ENCODE measurements at regions not wholly inside any gene's neighbourhood (a gene's known extent, or its start where the extent isn't known, plus 50 kb on each side); places are given as distances from the start of the nearest gene placed in this dataset.
"Not testable (repeated sequence)": the region's sequence is repeated elsewhere in the genome, so short reads cannot be mapped to it uniquely, and the experiment has no call there.

DNA sequence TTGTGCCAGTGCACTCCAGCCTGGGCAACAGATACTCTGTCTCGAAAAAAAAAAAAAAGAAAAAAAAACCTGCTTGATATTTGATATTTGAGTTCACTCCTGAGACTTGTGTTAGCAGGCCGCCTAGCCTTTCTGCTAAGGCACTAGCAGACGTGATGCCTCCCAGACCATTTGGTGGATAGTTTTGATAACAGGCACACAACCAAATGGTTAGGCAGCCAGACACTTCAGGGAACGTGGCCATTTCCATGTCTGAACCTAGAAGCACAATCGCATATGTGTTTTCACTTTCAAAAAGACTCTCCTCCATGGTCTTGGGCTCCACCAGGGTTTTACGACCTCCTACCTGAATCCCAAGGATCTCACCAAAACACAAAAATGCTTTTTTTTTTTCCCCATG, 1319.5 kb downstream of the BRINP3 start:
- DNase-seq (ENCODE audit: low read depth), result no peak

- no peak for DNase-seq (ENCODE audit: low read depth)
Measured at GRCh38 chr1:189175889-189176288, 1301.8 kb downstream of the BRINP3 start.

DNA sequence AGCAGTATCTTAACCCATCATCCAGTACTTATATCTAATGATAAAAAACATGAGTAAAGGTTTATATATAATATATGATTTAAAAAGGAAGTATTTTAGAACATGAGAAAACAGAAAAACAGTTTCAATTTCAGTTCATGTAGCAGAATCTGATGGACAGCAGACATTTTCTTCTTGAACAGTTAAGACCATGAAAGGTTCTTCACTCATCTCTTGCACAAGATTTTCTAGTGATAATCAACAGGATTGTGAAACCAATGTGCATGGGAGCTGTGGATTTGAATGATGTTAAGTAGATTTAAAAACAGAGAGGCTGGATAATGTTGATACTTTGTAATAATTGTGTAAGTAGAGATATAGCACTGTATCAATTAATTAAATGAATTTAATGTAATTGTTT, 1297.6 kb downstream of the BRINP3 start:
- no peak for DNase-seq (ENCODE audit: low read depth)

- peak; percentile 39 for DNase-seq (ENCODE audit: low read depth)
Measured at GRCh38 chr1:189185097-189185496, 1292.6 kb downstream of the BRINP3 start.

GRCh38 chr1:189192741-189193520, 1284.7 kb downstream of the BRINP3 start:
- DNase-seq (ENCODE audit: low read depth), result peak; percentile 29

GRCh38 chr1:189205863-189206262, 1271.8 kb downstream of the BRINP3 start:
- no peak for DNase-seq (ENCODE audit: low read depth)

GRCh38 chr1:189206617-189207016, 1271.0 kb downstream of the BRINP3 start:
- no peak for DNase-seq (ENCODE audit: low read depth)

GRCh38 chr1:189211742-189212141, 1265.9 kb downstream of the BRINP3 start:
- DNase-seq (ENCODE audit: low read depth), result no peak

DNA sequence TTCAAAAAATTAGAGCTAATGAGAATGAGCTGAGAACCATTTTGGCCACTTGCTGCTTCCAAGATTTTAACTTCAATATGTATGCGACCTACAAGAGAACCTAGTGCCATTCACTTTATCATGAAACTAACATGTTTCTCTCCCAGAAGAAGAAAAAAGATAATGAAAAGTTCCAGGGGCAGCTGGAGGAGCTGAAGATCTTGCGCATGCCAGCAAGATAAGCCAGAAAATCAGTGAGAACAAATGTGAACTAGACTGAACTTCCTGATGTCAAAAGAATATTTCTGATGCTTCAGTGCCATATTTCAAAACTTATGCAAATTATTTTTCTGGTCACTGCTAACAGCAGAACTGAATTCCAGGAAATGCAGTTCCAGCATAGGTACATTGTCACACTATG, 1265.1 kb downstream of the BRINP3 start:
- no peak for DNase-seq (ENCODE audit: low read depth)

DNA sequence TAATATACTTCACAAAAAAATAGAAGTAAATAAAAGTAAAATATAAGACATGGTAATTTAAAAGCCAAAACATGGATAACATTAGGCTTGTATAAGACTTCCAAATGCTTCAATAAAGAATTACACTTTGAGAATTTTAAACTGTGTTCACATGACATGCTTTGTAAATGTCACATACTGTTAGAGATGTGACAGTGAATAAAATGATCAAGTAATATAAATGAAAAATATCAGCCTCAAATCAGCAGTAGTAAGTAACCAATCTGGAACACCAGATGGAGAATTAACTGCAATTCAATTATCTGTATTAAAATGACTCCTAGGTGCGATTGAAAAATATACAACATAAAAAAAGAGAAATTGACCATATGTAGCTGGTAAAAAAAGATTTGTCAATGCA, 1260.8 kb downstream of the BRINP3 start:
- no peak for DNase-seq (ENCODE audit: low read depth)

- DNase-seq (ENCODE audit: low read depth), result no peak
Measured at GRCh38 chr1:189217646-189218045, 1260.0 kb downstream of the BRINP3 start.

DNA sequence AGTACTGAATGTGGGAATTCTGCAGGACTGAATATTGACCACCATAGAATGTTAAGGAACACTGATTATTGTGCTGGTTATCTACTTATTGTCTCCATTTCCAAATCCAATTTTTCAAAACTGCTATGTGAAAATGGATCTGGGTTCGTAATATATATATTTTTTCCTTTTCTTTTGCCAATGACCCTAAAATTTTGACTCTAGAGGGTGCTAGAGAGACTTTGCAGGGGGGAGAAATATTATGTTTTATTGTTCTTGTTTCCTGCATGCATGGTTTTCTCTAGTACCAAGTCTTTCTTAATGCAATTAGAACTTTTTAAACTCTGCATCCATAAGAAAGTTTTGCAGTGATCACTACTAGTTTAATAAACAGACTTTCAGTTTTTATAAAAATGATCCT, 1256.9 kb downstream of the BRINP3 start:
- no peak for DNase-seq (ENCODE audit: low read depth)

DNA sequence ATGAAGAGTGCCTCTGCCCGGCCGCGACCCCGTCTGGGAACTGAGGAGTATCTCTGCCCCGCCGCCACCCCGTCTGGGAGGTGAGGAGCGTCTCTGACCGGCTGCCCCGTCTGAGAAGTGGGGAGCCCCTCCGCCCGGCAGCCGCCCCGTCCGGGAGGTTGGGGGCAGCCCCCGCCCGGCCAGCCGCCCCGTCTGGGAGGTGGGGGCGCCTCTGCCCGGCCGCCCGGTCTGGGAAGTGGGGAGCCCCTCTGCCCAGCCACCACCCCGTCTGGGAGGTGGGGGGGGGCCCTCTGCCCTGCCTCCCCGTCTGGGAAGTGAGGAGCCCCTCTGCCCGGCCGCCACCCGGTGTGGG, 1251.9 kb downstream of the BRINP3 start:
- not testable (repeated sequence) for DNase-seq (ENCODE audit: low read depth)

- DNase-seq (ENCODE audit: low read depth), result no peak
Measured at GRCh38 chr1:189226779-189227178, 1250.9 kb downstream of the BRINP3 start.

GRCh38 chr1:189237008-189237407, 1240.7 kb downstream of the BRINP3 start:
- no peak for DNase-seq (ENCODE audit: low read depth)

- DNase-seq (ENCODE audit: low read depth), result no peak
Measured at GRCh38 chr1:189253601-189254350, 1223.9 kb downstream of the BRINP3 start.

DNA sequence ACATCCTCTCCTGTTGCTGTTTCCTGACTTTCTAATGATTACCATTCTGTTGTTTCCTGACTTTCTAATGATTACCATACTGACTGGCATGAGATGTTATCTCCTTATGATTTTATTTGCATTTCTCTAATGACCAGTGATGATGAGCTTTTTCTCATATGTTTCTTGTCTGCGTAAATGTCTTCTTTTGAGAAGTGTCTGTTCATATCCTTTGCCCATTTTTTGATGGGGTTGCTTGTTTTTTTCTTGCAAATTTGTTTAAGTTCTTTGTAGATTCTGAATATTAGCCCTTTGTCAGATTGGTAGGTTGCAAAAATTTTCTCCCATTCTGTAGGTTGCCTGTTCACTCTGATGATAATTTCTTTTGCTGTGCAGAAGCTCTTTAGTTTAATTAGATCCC, 1216.5 kb downstream of the BRINP3 start:
- DNase-seq (ENCODE audit: low read depth), result not testable (repeated sequence)

GRCh38 chr1:189269011-189269410, 1208.7 kb downstream of the BRINP3 start:
- DNase-seq (ENCODE audit: low read depth), result no peak

DNA sequence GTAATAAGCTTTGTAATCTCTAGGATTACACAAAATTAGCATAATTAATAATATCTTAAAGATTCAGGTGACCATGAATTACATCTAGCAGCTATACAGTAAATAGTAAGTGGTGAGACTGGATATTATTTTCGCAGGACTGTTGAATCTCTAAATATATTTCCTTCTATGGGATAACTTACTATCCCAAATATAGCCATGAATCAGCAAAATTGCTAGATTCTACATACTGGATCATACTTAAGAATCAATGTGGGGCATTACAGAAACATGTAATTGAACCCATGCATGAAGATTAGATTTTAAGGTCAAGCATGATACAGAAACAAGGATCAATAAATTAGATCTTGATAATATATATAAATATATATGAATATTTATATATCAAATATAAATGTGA, 1203.4 kb downstream of the BRINP3 start:
- no peak for DNase-seq (ENCODE audit: low read depth)

GRCh38 chr1:189275796-189276195, 1201.9 kb downstream of the BRINP3 start:
- DNase-seq (ENCODE audit: low read depth), result peak; percentile 11

GRCh38 chr1:189289346-189289745, 1188.3 kb downstream of the BRINP3 start:
- no peak for DNase-seq (ENCODE audit: low read depth)

DNA sequence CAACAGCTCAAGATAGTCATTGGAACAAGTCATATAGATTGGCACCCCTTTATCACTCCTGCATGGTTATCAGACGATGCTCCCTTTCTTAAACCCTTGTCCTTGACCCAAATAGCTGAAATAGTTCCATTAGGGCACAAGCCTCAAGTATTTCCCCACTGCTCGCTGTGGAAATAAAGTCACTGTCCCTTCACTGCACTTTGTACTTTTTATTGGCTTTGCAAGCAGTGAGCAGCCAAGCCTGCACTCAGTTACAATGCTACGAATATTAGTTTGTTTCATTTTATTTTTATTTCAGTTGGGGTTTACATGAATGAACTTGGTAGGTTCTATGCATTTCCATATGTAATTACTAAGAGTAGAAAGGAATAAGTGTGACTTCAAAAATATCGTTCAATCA, 1176.4 kb downstream of the BRINP3 start:
- DNase-seq (ENCODE audit: low read depth), result no peak

DNA sequence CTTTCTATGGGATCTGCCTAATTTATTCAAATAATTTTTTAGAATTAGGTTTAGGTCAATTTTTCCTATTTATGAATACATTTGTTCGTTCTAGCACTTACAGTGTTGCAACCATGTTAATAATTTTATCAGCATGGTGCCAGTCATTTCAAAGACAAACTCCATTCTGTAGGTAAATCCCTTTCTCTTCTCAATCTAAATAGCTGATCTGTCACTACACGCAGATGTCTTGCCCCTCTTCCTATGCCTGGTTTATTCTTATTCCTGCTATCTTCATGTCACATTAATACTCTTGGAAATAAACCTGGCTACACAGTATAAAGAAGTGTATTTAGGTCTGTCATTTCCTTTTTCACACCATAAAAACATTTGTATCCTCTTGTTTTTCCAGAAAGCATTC, 1172.4 kb downstream of the BRINP3 start:
- no peak for DNase-seq (ENCODE audit: low read depth)
